HepG2 (cell line): ENCODE measurements at regions not wholly inside any gene's neighbourhood (a gene's known extent, or its start where the extent isn't known, plus 50 kb on each side); places are given as distances from the start of the nearest gene placed in this dataset.

Experiments
- ATAC-seq: fragments of 200-7000 bp; cut with Tn5 transposase; 3 replicates; pipeline ENCODE4 v1.9.1; 2020; ENCODE audit warnings: mild to moderate bottlenecking, moderate library complexity
- BruUV-seq: library from RNA; stranded (reverse); fragments of 400-500 nt; replicated peaks from 2 replicates; lab custom pipeline; 2021; lab: Mats Ljungman, UMichigan
- CTCF ChIA-PET: fragments of 300-600 bp; formaldehyde crosslinking; extraction: SDS; loops from one replicate; lab custom pipeline; 2021; ENCODE audit warnings: low total read pairs, inconsistent platforms, low intra/inter-chr PET ratio; lab: Yijun Ruan, JAX
- POLR2A ChIA-PET: fragments of 350-600 bp; sonication (Branson Sonifier 250); formaldehyde crosslinking; loops from one replicate; lab custom pipeline; 2020; ENCODE audit warnings: antibody characterized with exemption, inconsistent platforms; lab: Yijun Ruan, JAX
- DNase-seq: peaks from one replicate; pipeline ENCODE4 v3.0.0-alpha.2; 2015; ENCODE audit warnings: low spot score
- FAIRE-seq: peaks from 3 replicates; lab custom pipeline; 2011; peaks lifted over from hg19 to GRCh38; lab: Jason Lieb, UNC
- H2AFZ ChIP-seq: one replicate; pipeline ENCODE4 v1.6.1; 2011; ENCODE audit warnings: low read length, inconsistent platforms
- H3K27ac ChIP-seq: fragments of 300-600 bp; 3 replicates; pipeline ENCODE4 v1.8.0; 2011; ENCODE audit warnings: mixed run types, mild to moderate bottlenecking, mixed read lengths, low read length, inconsistent platforms; ENCODE audit not compliant: insufficient read depth; ENCODE audit errors: extremely low read length
- H3K27me3 ChIP-seq, 2 experiments: fragments of 200-600 bp in 1 of 2; 2 replicates in 1 of 2; 3 replicates in 1 of 2; pipeline versions ENCODE4 v1.6.0 to v1.8.0; 2011; ENCODE audit warnings: low read length in 2 of 2, mild to moderate bottlenecking in 2 of 2, moderate library complexity in 2 of 2, inconsistent platforms in 1 of 2; ENCODE audit not compliant: insufficient read depth in 2 of 2, control insufficient read depth in 1 of 2
- H3K36me3 ChIP-seq, 2 experiments: fragments of 200-600 bp in 1 of 2; replicated peaks in 1 of 2; 2 replicates in 1 of 2; 3 replicates in 1 of 2; pipeline versions ENCODE4 v1.5.1 to v1.8.0; 2011; ENCODE audit warnings: low read length in 2 of 2, inconsistent platforms in 1 of 2; ENCODE audit not compliant: insufficient read depth in 2 of 2, control insufficient read depth in 1 of 2
- H3K4me1 ChIP-seq: 2 replicates; pipeline ENCODE4 v1.5.1; 2012; ENCODE audit warnings: low read length, inconsistent platforms; ENCODE audit not compliant: insufficient read depth
- H3K4me2 ChIP-seq: 2 replicates; pipeline ENCODE4 v1.6.0; 2011; ENCODE audit warnings: low read depth, low read length, inconsistent platforms
- H3K4me3 ChIP-seq, 3 experiments: fragments of 200-600 bp in 1 of 3; sonication (generic), shearing (Covaris generic) in 1 of 3; replicated peaks in 1 of 3; 2 replicates each; pipeline ENCODE4 v1.5.1; 2011 to 2016; ENCODE audit warnings: low read length in 3 of 3, inconsistent platforms in 2 of 3, low read depth in 2 of 3, mild to moderate bottlenecking in 2 of 3, control low read depth in 1 of 3, mixed read lengths in 1 of 3; ENCODE audit not compliant: insufficient read depth in 1 of 3
- H3K79me2 ChIP-seq: one replicate; pipeline ENCODE4 v1.6.1; 2011; ENCODE audit warnings: low read length, inconsistent platforms; ENCODE audit not compliant: insufficient read depth
- H3K9ac ChIP-seq: 2 replicates; pipeline ENCODE4 v1.6.0; 2011; ENCODE audit warnings: mild to moderate bottlenecking, low read depth, low read length, inconsistent platforms; ENCODE audit not compliant: insufficient read depth
- H3K9me3 ChIP-seq: 2 replicates; pipeline ENCODE4 v1.5.1; 2012; ENCODE audit warnings: mild to moderate bottlenecking, low read length
- H4K20me1 ChIP-seq: 2 replicates; pipeline ENCODE4 v1.6.0; 2011; ENCODE audit warnings: inconsistent platforms, mild to moderate bottlenecking, low read length, moderate library complexity; ENCODE audit not compliant: insufficient read depth
- AHR ChIP-seq: IDR thresholded peaks from 2 replicates; pipeline ENCODE4 v1.6.1; 2018; ENCODE audit warnings: missing genetic modification reagents, missing compliant biosample characterization
- EZH2 ChIP-seq: conservative IDR thresholded peaks from 2 replicates; pipeline ENCODE4 v1.6.1; 2012; ENCODE audit warnings: mild to moderate bottlenecking, low read depth, low read length, moderate library complexity
- MEIS1 ChIP-seq: sonication (generic); formaldehyde crosslinking; IDR thresholded peaks from 2 replicates; pipeline ENCODE4 v1.9.0; 2021; ENCODE audit warnings: mild to moderate bottlenecking, missing genetic modification reagents, moderate library complexity, borderline replicate concordance
- MTA3 ChIP-seq: sonication (generic); formaldehyde crosslinking; IDR thresholded peaks from 2 replicates; pipeline ENCODE4 v1.4.0; 2020; ENCODE audit warnings: missing genetic modification reagents
- MYC ChIP-seq: sonication (generic); formaldehyde crosslinking; IDR thresholded peaks from 2 replicates; pipeline ENCODE4 v1.9.0; 2021; ENCODE audit warnings: missing genetic modification reagents, borderline replicate concordance
- PAF1 ChIP-seq: IDR thresholded peaks from 2 replicates; pipeline ENCODE4 v1.6.1; 2016; ENCODE audit warnings: missing genetic modification reagents, missing compliant biosample characterization
- XRCC5 ChIP-seq: fragments of 200-400 bp; formaldehyde crosslinking; optimal IDR thresholded peaks from 2 replicates; pipeline ENCODE3; 2017; ENCODE audit warnings: mild to moderate bottlenecking, low read length
- ZNF160 ChIP-seq: sonication (generic); formaldehyde crosslinking; IDR thresholded peaks from 2 replicates; pipeline ENCODE4 v1.8.0; 2022; ENCODE audit warnings: mild to moderate bottlenecking, inconsistent platforms, missing genetic modification reagents
- ZNF256 ChIP-seq: sonication (generic); formaldehyde crosslinking; conservative IDR thresholded peaks from 2 replicates; pipeline ENCODE4 v1.4.0; 2020; ENCODE audit warnings: missing genetic modification reagents
- ZNF558 ChIP-seq: sonication (generic); formaldehyde crosslinking; IDR thresholded peaks from 2 replicates; pipeline ENCODE4 v1.9.0; 2022; ENCODE audit warnings: mild to moderate bottlenecking, missing genetic modification reagents, borderline replicate concordance
- ZNF746 ChIP-seq: sonication (generic); formaldehyde crosslinking; IDR thresholded peaks from 2 replicates; pipeline ENCODE4 v1.8.0; 2022; ENCODE audit warnings: mild to moderate bottlenecking, missing genetic modification reagents
- in situ Hi-C: cut with HindIII; loops from 2 replicates; pipeline ENCODE4 v1.10.0; 2017; ENCODE audit warnings: low pct_unique_long_range_greater_than_20kb; ENCODE audit not compliant: extremely low pct_ligation_motif_present
- intact Hi-C: fragments of 100-400 bp; cut with micrococcal nuclease; formaldehyde crosslinking; loops from one replicate; pipeline ENCODE4 v1.10.0; 2022; ENCODE audit not compliant: unreplicated experiment
- TF ChIP-seq, protein P1 (sequence below), 2 experiments: fragments of 450-650 bp in 1 of 2; sonication (generic) in 1 of 2; formaldehyde crosslinking; IDR thresholded peaks; 2 replicates each; pipeline versions ENCODE4 v1.5.0 to v1.8.0; 2020 to 2022; ENCODE audit warnings: mild to moderate bottlenecking in 1 of 2, missing genetic modification reagents in 1 of 2
- TF ChIP-seq, protein P2 (sequence below): IDR thresholded peaks from 2 replicates; pipeline ENCODE4 v1.6.1; 2012; ENCODE audit warnings: low read depth, low read length, improper control_type of control experiment
- TF ChIP-seq, protein P3 (sequence below): sonication (generic); IDR thresholded peaks from 2 replicates; pipeline ENCODE4 v1.6.1; 2016; ENCODE audit warnings: low read depth, borderline replicate concordance
- TF ChIP-seq, protein P4 (sequence below): sonication (generic); formaldehyde crosslinking; IDR thresholded peaks from 2 replicates; pipeline ENCODE4 v1.8.0; 2022; ENCODE audit warnings: mild to moderate bottlenecking, missing genetic modification reagents, borderline replicate concordance

DNA sequence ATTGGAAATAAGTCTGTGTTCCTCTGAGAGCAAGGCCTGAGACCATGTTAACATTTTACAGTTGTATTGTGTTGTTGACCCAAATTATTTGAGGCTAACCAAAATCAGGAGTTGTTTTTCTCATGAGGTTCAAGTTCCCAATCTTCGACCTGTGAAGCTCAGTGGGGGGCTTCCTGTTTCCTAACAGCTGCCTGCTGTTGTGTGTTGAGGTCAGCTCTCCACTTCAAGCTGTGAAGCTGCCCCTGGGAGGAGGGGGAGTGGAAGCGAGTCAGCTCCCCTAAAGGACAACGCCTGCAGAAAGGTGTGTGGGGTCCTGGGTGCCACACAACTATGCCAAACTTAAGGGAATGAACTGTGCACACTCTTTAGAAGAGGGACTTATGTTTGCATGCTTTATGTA is 295.5 kb downstream of the IRX1 start (continued):
- TF ChIP-seq, protein P1, sequence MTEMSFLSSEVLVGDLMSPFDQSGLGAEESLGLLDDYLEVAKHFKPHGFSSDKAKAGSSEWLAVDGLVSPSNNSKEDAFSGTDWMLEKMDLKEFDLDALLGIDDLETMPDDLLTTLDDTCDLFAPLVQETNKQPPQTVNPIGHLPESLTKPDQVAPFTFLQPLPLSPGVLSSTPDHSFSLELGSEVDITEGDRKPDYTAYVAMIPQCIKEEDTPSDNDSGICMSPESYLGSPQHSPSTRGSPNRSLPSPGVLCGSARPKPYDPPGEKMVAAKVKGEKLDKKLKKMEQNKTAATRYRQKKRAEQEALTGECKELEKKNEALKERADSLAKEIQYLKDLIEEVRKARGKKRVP (CRISPR knock-in tag; IDR thresholded peaks at IDR 0.05): no peak
- TF ChIP-seq ZNF160 (CRISPR knock-in tag) (no peak), ZNF746 (CRISPR knock-in tag) (no peak), AHR (CRISPR knock-in tag) (no peak), PAF1 (CRISPR knock-in tag) (no peak)
- TF ChIP-seq, protein P2, sequence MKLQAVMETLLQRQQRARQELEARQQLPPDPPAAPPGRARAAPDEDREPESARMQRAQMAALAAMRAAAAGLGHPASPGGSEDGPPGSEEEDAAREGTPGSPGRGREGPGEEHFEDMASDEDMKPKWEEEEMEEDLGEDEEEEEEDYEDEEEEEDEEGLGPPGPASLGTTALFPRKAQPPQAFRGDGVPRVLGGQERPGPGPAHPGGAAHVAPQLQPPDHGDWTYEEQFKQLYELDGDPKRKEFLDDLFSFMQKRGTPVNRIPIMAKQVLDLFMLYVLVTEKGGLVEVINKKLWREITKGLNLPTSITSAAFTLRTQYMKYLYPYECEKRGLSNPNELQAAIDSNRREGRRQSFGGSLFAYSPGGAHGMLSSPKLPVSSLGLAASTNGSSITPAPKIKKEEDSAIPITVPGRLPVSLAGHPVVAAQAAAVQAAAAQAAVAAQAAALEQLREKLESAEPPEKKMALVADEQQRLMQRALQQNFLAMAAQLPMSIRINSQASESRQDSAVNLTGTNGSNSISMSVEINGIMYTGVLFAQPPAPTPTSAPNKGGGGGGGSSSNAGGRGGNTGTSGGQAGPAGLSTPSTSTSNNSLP: no peak

DNA sequence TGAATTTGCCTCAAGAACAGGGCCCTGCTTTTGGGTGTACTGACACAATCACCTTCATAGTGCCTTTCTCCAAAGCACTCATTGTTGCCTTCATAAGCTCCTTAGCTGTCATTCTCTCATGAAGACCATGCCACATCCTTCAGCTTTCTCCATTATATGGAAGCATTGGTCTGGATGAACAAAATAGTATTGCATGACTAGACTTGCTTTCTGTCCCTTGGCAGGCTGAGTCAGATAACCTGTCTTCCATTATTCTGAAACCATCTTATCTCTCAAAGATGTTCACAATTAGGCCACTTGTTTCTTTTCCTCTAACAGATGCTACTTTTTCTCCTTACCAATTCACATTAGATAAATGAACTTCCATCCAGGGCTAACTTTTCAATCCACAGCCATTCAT is 297.9 kb downstream of the IRX1 start:
- H3K4me2 ChIP-seq: no peak overlapping the region
- POLR2A ChIA-PET: no interaction called here
- in situ Hi-C loops: no loop called here
- H3K27ac ChIP-seq: no peak overlapping the region
- H4K20me1 ChIP-seq: no peaks in the 10 kb centered on the region
- no peaks in the 10 kb centered on the region for H3K79me2 ChIP-seq
- H2AFZ ChIP-seq: no peak overlapping the region
- no peaks in the 10 kb centered on the region for H3K27me3 ChIP-seq
- H3K4me1 ChIP-seq: no peaks in the 10 kb centered on the region
- FAIRE-seq: no peak
- TF ChIP-seq ZNF558 (CRISPR knock-in tag): no peak
- no peak for TF ChIP-seq MEIS1 (CRISPR knock-in tag)
- TF ChIP-seq, protein P3, sequence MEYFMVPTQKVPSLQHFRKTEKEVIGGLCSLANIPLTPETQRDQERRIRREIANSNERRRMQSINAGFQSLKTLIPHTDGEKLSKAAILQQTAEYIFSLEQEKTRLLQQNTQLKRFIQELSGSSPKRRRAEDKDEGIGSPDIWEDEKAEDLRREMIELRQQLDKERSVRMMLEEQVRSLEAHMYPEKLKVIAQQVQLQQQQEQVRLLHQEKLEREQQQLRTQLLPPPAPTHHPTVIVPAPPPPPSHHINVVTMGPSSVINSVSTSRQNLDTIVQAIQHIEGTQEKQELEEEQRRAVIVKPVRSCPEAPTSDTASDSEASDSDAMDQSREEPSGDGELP: no peak
- no peak for TF ChIP-seq EZH2
- TF ChIP-seq, protein P4, sequence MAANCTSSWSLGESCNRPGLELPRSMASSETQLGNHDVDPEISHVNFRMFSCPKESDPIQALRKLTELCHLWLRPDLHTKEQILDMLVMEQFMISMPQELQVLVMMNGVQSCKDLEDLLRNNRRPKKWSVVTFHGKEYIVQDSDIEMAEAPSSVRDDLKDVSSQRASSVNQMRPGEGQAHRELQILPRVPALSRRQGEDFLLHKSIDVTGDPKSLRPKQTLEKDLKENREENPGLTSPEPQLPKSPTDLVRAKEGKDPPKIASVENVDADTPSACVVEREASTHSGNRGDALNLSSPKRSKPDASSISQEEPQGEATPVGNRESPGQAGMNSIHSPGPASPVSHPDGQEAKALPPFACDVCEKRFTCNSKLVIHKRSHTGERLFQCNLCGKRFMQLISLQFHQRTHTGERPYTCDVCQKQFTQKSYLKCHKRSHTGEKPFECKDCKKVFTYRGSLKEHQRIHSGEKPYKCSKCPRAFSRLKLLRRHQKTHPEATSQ (CRISPR knock-in tag): no peak
- no peak for TF ChIP-seq MTA3 (CRISPR knock-in tag)
- TF ChIP-seq ZNF256 (CRISPR knock-in tag): no peak
- no peak for TF ChIP-seq XRCC5
- TF ChIP-seq MYC: no peak
- TF ChIP-seq, all 625 proteins: peak for 0
- no peak overlapping the region for H3K4me3 ChIP-seq
- no TSS peak for BruUV-seq
- intact Hi-C loops: no loop called here
- H3K9ac ChIP-seq: no peak overlapping the region
- DNase-seq (no peak), ATAC-seq (no peak)
- CTCF ChIA-PET: no interaction called here
- H3K36me3 ChIP-seq: no peaks in the 10 kb centered on the region
- peaks cover 85% of the 10 kb centered on the region for H3K9me3 ChIP-seq
